ENCODE measurements at regions not wholly inside any gene's neighbourhood (a gene's known extent, or its start where the extent isn't known, plus 50 kb on each side); places are given as distances from the start of the nearest gene placed in this dataset.
"Not testable (repeated sequence)": the region's sequence is repeated elsewhere in the genome, so short reads cannot be mapped to it uniquely, and the experiment has no call there.

- no peak for DNase-seq (ENCODE audit: low spot score)
Measured at GRCh38 chr17:26731005-26731921, 562.7 kb upstream of the WSB1 start.

- not testable (repeated sequence) for DNase-seq (ENCODE audit: low spot score)
Measured at GRCh38 chr17:26731926-26732325, 562.0 kb upstream of the WSB1 start.

- not testable (repeated sequence) for DNase-seq (ENCODE audit: low spot score)
Measured at GRCh38 chr17:26734775-26735174, 559.1 kb upstream of the WSB1 start.

GRCh38 chr17:26735977-26736376 is 557.9 kb upstream of the WSB1 start:
- DNase-seq (ENCODE audit: low spot score), result not testable (repeated sequence)

- no peak for DNase-seq (ENCODE audit: low spot score)
Measured at GRCh38 chr17:26765860-26766709, 527.8 kb upstream of the WSB1 start.

- no peak for DNase-seq (ENCODE audit: low spot score)
Measured at GRCh38 chr17:26766743-26767142, 527.2 kb upstream of the WSB1 start.

- no peak for DNase-seq (ENCODE audit: low spot score)
Measured at GRCh38 chr17:26773189-26774188, 520.4 kb upstream of the WSB1 start.

- no peak for DNase-seq (ENCODE audit: low spot score)
Measured at GRCh38 chr17:26774291-26775218, 519.4 kb upstream of the WSB1 start.

GRCh38 chr17:26775219-26775822 is 518.6 kb upstream of the WSB1 start:
- DNase-seq (ENCODE audit: low spot score), result no peak

- DNase-seq (ENCODE audit: low spot score), result not testable (repeated sequence)
Measured at GRCh38 chr17:26780187-26780814, 513.6 kb upstream of the WSB1 start.

- DNase-seq (ENCODE audit: low spot score), result no peak
Measured at GRCh38 chr17:26782153-26782552, 511.8 kb upstream of the WSB1 start.

GRCh38 chr17:26792486-26792885 is 501.4 kb upstream of the WSB1 start:
- DNase-seq (ENCODE audit: low spot score), result no peak

- no peak for DNase-seq (ENCODE audit: low spot score)
Measured at GRCh38 chr17:26807024-26807423, 486.9 kb upstream of the WSB1 start.

- DNase-seq (ENCODE audit: low spot score), result no peak
Measured at GRCh38 chr17:26809033-26809432, 484.9 kb upstream of the WSB1 start.

- DNase-seq (ENCODE audit: low spot score), result peak; percentile 20
Measured at GRCh38 chr17:26818736-26819135, 475.2 kb upstream of the WSB1 start.

Measured in SK-N-DZ (cell line).